ENCODE measurements at regions not wholly inside any gene's neighbourhood (a gene's known extent, or its start where the extent isn't known, plus 50 kb on each side); places are given as distances from the start of the nearest gene placed in this dataset.

DNA sequence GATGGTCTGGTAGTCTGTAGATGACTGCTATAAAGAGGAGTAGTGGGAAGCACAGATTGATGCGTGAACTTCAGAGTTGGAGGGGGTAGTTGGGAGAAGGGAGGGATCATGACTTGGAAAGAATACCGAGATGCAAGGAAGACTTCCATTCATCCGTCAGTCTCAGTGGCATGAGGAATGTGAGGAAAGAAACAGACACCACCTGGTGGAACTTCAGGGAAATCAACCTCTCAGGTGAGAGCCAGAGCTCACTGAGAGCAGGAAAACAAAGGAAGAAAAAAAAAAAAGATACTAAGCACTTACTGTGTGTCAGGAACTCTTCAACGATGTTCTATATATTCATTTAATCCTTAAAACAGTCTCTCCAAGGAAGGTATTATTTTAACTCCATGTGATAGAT is 172.4 kb downstream of the OXSM start:
- TF ChIP-seq, protein P1, sequence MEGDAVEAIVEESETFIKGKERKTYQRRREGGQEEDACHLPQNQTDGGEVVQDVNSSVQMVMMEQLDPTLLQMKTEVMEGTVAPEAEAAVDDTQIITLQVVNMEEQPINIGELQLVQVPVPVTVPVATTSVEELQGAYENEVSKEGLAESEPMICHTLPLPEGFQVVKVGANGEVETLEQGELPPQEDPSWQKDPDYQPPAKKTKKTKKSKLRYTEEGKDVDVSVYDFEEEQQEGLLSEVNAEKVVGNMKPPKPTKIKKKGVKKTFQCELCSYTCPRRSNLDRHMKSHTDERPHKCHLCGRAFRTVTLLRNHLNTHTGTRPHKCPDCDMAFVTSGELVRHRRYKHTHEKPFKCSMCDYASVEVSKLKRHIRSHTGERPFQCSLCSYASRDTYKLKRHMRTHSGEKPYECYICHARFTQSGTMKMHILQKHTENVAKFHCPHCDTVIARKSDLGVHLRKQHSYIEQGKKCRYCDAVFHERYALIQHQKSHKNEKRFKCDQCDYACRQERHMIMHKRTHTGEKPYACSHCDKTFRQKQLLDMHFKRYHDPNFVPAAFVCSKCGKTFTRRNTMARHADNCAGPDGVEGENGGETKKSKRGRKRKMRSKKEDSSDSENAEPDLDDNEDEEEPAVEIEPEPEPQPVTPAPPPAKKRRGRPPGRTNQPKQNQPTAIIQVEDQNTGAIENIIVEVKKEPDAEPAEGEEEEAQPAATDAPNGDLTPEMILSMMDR (conservative IDR thresholded peaks at IDR 0.05 in 1 of 2, IDR thresholded peaks at IDR 0.05 in 1 of 2; ENCODE audit: low read depth in 1 of 2, low read length in 2 of 2) = no peak
- TF ChIP-seq EZH2 (IDR thresholded peaks at IDR 0.05; ENCODE audit: low read length, missing control alignments) = no peak
